ENCODE measurements at regions not wholly inside any gene's neighbourhood (a gene's known extent, or its start where the extent isn't known, plus 50 kb on each side); places are given as distances from the start of the nearest gene placed in this dataset.

GRCh38 chr18:78526275-78526674, 453.3 kb upstream of the SALL3 start:
- FAIRE-seq (no peak), DNase-seq (ENCODE audit: insufficient read length) (no peak)
- no peak for TF ChIP-seq TAF1 (IDR thresholded peaks at IDR 0.05; ENCODE audit: borderline replicate concordance, low read depth, low read length)
- no peak for TF ChIP-seq POLR2A (IDR thresholded peaks at IDR 0.05; ENCODE audit: low read depth, low read length)
- no peak for TF ChIP-seq POLR2AphosphoS5 (IDR thresholded peaks at IDR 0.05; ENCODE audit: low read depth, low read length)

- FAIRE-seq (no peak), DNase-seq (ENCODE audit: insufficient read length) (no peak)
- TF ChIP-seq POLR2AphosphoS5 (IDR thresholded peaks at IDR 0.05; ENCODE audit: low read depth, low read length), result no peak
Observed at GRCh38 chr18:78526923-78527711, 452.5 kb upstream of the SALL3 start.

- no peak for TF ChIP-seq POLR2AphosphoS5 (IDR thresholded peaks at IDR 0.05; ENCODE audit: low read depth, low read length)
- TF ChIP-seq TAF1 (IDR thresholded peaks at IDR 0.05; ENCODE audit: borderline replicate concordance, low read depth, low read length), result no peak
- no peak for TF ChIP-seq POLR2A (IDR thresholded peaks at IDR 0.05; ENCODE audit: low read depth, low read length)
- FAIRE-seq, result no peak
- no peak for DNase-seq (ENCODE audit: insufficient read length)
Observed at GRCh38 chr18:78527984-78528383, 451.6 kb upstream of the SALL3 start.

- FAIRE-seq, result no peak
- no peak for DNase-seq (ENCODE audit: insufficient read length)
- no peak for TF ChIP-seq POLR2A (IDR thresholded peaks at IDR 0.05; ENCODE audit: low read depth, low read length)
- TF ChIP-seq TAF1 (IDR thresholded peaks at IDR 0.05; ENCODE audit: borderline replicate concordance, low read depth, low read length), result no peak
- no peak for TF ChIP-seq POLR2AphosphoS5 (IDR thresholded peaks at IDR 0.05; ENCODE audit: low read depth, low read length)
Observed at GRCh38 chr18:78528411-78529258, 451.0 kb upstream of the SALL3 start.

GRCh38 chr18:78531637-78532036, 448.0 kb upstream of the SALL3 start:
- TF ChIP-seq POLR2AphosphoS5 (IDR thresholded peaks at IDR 0.05; ENCODE audit: low read depth, low read length) (no peak), TAF1 (IDR thresholded peaks at IDR 0.05; ENCODE audit: borderline replicate concordance, low read depth, low read length) (no peak), POLR2A (IDR thresholded peaks at IDR 0.05; ENCODE audit: low read depth, low read length) (no peak)
- DNase-seq (ENCODE audit: insufficient read length) (no peak), FAIRE-seq (no peak)

- FAIRE-seq, result no peak
- no peak for DNase-seq (ENCODE audit: insufficient read length)
- no peak for TF ChIP-seq POLR2AphosphoS5 (IDR thresholded peaks at IDR 0.05; ENCODE audit: low read depth, low read length)
Observed at GRCh38 chr18:78538669-78539440, 440.8 kb upstream of the SALL3 start.

- TF ChIP-seq POLR2A (IDR thresholded peaks at IDR 0.05; ENCODE audit: low read depth, low read length) (no peak), TAF1 (IDR thresholded peaks at IDR 0.05; ENCODE audit: borderline replicate concordance, low read depth, low read length) (no peak), POLR2AphosphoS5 (IDR thresholded peaks at IDR 0.05; ENCODE audit: low read depth, low read length) (no peak)
- no peak for DNase-seq (ENCODE audit: insufficient read length)
- no peak for FAIRE-seq
Observed at GRCh38 chr18:78540636-78541529, 438.7 kb upstream of the SALL3 start.

GRCh38 chr18:78542204-78542603, 437.4 kb upstream of the SALL3 start:
- FAIRE-seq (no peak), DNase-seq (ENCODE audit: insufficient read length) (no peak)
- TF ChIP-seq POLR2AphosphoS5 (IDR thresholded peaks at IDR 0.05; ENCODE audit: low read depth, low read length) (no peak), TAF1 (IDR thresholded peaks at IDR 0.05; ENCODE audit: borderline replicate concordance, low read depth, low read length) (no peak), POLR2A (IDR thresholded peaks at IDR 0.05; ENCODE audit: low read depth, low read length) (no peak)

GRCh38 chr18:78543201-78543725, 436.4 kb upstream of the SALL3 start:
- DNase-seq (ENCODE audit: insufficient read length) (no peak), FAIRE-seq (no peak)
- TF ChIP-seq POLR2AphosphoS5 (IDR thresholded peaks at IDR 0.05; ENCODE audit: low read depth, low read length), result no peak
- no peak for TF ChIP-seq TAF1 (IDR thresholded peaks at IDR 0.05; ENCODE audit: borderline replicate concordance, low read depth, low read length)
- no peak for TF ChIP-seq POLR2A (IDR thresholded peaks at IDR 0.05; ENCODE audit: low read depth, low read length)

GRCh38 chr18:78546281-78546680, 433.3 kb upstream of the SALL3 start:
- no peak for DNase-seq (ENCODE audit: insufficient read length)
- FAIRE-seq, result no peak
- TF ChIP-seq TAF1 (IDR thresholded peaks at IDR 0.05; ENCODE audit: borderline replicate concordance, low read depth, low read length) (no peak), POLR2A (IDR thresholded peaks at IDR 0.05; ENCODE audit: low read depth, low read length) (no peak), POLR2AphosphoS5 (IDR thresholded peaks at IDR 0.05; ENCODE audit: low read depth, low read length) (no peak)

All from GM12892 (cell line).